Glutamatergic neuron (in vitro differentiated cells): ENCODE measurements at regions not wholly inside any gene's neighbourhood (a gene's known extent, or its start where the extent isn't known, plus 50 kb on each side); places are given as distances from the start of the nearest gene placed in this dataset.

Experiments
- DNase-seq: peaks from one replicate; pipeline ENCODE4 v3.0.0; 2022
- H3K27ac Mint-ChIP-seq: one replicate; pipeline ENCODE4 v1.8.0; 2020; ENCODE audit warnings: mild to moderate bottlenecking, mixed read lengths, inconsistent platforms; ENCODE audit not compliant: unreplicated experiment
- H3K27me3 Mint-ChIP-seq: one replicate; pipeline ENCODE4 v1.8.0; 2020; ENCODE audit warnings: mild to moderate bottlenecking, moderate library complexity, mixed read lengths, inconsistent platforms; ENCODE audit not compliant: unreplicated experiment
- H3K36me3 Mint-ChIP-seq: one replicate; pipeline ENCODE4 v1.8.0; 2020; ENCODE audit warnings: mild to moderate bottlenecking, mixed read lengths, inconsistent platforms; ENCODE audit not compliant: unreplicated experiment
- H3K4me1 Mint-ChIP-seq: one replicate; pipeline ENCODE4 v1.8.0; 2020; ENCODE audit warnings: mild to moderate bottlenecking, low read depth, mixed read lengths, inconsistent platforms; ENCODE audit not compliant: unreplicated experiment
- H3K4me3 Mint-ChIP-seq: one replicate; pipeline ENCODE4 v1.8.0; 2020; ENCODE audit warnings: mild to moderate bottlenecking, mixed read lengths, inconsistent platforms; ENCODE audit not compliant: unreplicated experiment
- H3K9me3 Mint-ChIP-seq: one replicate; pipeline ENCODE4 v1.8.0; 2020; ENCODE audit warnings: mild to moderate bottlenecking, moderate library complexity, mixed read lengths, inconsistent platforms; ENCODE audit not compliant: unreplicated experiment
- CTCF ChIP-seq: fragments of 200-600 bp; sonication (generic); IDR thresholded peaks from one replicate; pipeline ENCODE4 v1.5.0; 2021; ENCODE audit not compliant: partially characterized antibody, unreplicated experiment

- Mint-ChIP-seq H3K27ac (no peak overlapping the region), H3K4me1 (peaks cover 2% of the 10 kb centered on the region), H3K9me3 (no peaks in the 10 kb centered on the region), H3K27me3 (no peaks in the 10 kb centered on the region), H3K4me3 (no peak overlapping the region), H3K36me3 (no peaks in the 10 kb centered on the region)
- no peak for DNase-seq
- no peak for TF ChIP-seq CTCF
These were observed 78.6 kb upstream of the ROBO2 start for GRCh38 chr3:76961284-76961683.

GRCh38 chr3:76965122-76965725 is 74.7 kb upstream of the ROBO2 start:
- Mint-ChIP-seq H3K36me3 (no peaks in the 10 kb centered on the region), H3K27me3 (peaks cover 2% of the 10 kb centered on the region), H3K9me3 (no peaks in the 10 kb centered on the region), H3K4me3 (no peak overlapping the region), H3K4me1 (no peaks in the 10 kb centered on the region), H3K27ac (no peak overlapping the region)
- DNase-seq: no peak
- no peak for TF ChIP-seq CTCF

- H3K27ac Mint-ChIP-seq: no peak overlapping the region
- no peaks in the 10 kb centered on the region for H3K36me3 Mint-ChIP-seq
- no peak for TF ChIP-seq CTCF
- H3K9me3 Mint-ChIP-seq: no peaks in the 10 kb centered on the region
- H3K4me3 Mint-ChIP-seq: no peak overlapping the region
- peaks cover 3% of the 10 kb centered on the region for H3K27me3 Mint-ChIP-seq
- no peaks in the 10 kb centered on the region for H3K4me1 Mint-ChIP-seq
- DNase-seq: no peak
These were observed 70.4 kb upstream of the ROBO2 start for GRCh38 chr3:76969471-76969870.

- Mint-ChIP-seq H3K4me1 (no peaks in the 10 kb centered on the region), H3K4me3 (no peak overlapping the region), H3K9me3 (no peaks in the 10 kb centered on the region), H3K36me3 (no peaks in the 10 kb centered on the region), H3K27ac (no peak overlapping the region), H3K27me3 (peaks cover 3% of the 10 kb centered on the region)
- no peak for TF ChIP-seq CTCF
- no peak for DNase-seq
These were observed 69.8 kb upstream of the ROBO2 start for GRCh38 chr3:76969996-76970615.

- no peak for DNase-seq
- no peak for TF ChIP-seq CTCF
- H3K36me3 Mint-ChIP-seq: no peaks in the 10 kb centered on the region
- H3K27ac Mint-ChIP-seq: no peak overlapping the region
- H3K9me3 Mint-ChIP-seq: no peaks in the 10 kb centered on the region
- H3K4me1 Mint-ChIP-seq: no peaks in the 10 kb centered on the region
- H3K4me3 Mint-ChIP-seq: no peak overlapping the region
- peaks cover 3% of the 10 kb centered on the region for H3K27me3 Mint-ChIP-seq
These were observed 67.1 kb upstream of the ROBO2 start for GRCh38 chr3:76972624-76973296.
